IPS-11a (cell line): ENCODE measurements at regions not wholly inside any gene's neighbourhood (a gene's known extent, or its start where the extent isn't known, plus 50 kb on each side); places are given as distances from the start of the nearest gene placed in this dataset.
"Not testable (repeated sequence)": the region's sequence is repeated elsewhere in the genome, so short reads cannot be mapped to it uniquely, and the experiment has no call there.

Source experiments
- H3K4me3 ChIP-seq: one replicate; pipeline ENCODE4 v1.5.1; 2013; ENCODE audit warnings: low read depth, low read length, control low read depth

GRCh38 chr5:29150840-29151239 lies 2042.6 kb upstream of the CDH6 start:
- H3K4me3 ChIP-seq = no peak overlapping the region

- no peak overlapping the region for H3K4me3 ChIP-seq
Measured at GRCh38 chr5:29148581-29148980, 2044.9 kb upstream of the CDH6 start.

DNA sequence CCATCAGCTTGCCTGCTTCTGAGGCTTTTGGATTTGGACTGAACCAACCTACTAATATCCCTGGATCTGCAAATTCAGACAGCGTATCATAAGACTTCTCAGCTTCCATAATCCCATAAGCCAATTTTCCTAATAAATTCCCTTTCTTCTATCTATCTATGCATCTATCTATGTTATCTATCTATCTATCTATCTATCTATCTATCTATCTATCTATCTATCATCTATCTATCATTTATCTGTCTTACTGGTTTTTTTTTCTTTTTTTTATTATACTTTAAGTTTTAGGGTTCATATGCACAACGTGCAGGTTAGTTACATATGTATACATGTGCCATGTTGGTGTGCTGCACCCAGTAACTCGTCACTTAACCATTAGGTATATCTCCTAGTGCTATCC lies 2045.4 kb upstream of the CDH6 start:
- no peak overlapping the region for H3K4me3 ChIP-seq

DNA sequence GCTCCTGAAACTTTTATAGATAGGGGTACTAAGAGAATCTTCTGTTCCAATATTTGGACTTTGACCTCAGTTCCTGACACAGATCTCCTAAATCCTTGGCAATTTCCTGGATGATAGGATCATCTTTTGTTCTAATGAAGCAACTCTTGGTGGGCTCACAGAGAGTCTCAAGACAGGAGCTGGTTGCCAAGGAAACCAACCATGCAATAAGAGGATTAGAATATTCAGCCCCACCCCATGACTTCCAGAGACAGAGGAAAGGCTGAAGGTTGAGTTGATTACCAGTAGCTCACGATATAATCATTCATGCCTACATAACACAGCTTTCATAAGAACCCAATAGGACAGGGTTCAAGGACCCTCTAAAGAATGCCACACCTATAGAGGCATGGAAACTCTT lies 2050.2 kb upstream of the CDH6 start:
- no peak overlapping the region for H3K4me3 ChIP-seq

GRCh38 chr5:29134418-29134817 lies 2059.1 kb upstream of the CDH6 start:
- no peak overlapping the region for H3K4me3 ChIP-seq

DNA sequence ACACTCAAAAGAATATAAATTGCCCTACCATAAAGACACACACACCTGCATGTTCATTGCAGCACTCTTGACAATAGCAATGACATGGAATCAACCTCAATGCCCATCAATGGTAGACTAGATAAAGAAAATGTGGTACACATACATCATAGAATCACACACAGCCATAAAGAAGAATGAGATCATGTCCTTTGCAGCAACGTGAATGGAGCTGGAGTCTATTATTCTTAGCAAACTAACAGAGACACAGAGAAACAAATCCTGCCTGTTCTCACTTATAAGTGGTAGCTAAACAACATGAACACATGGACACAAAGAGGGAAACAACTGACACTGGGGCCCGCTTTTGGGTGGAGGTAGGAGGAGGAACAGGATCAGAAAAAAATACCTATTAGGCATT lies 2062.2 kb upstream of the CDH6 start:
- no peak overlapping the region for H3K4me3 ChIP-seq

- H3K4me3 ChIP-seq = no peak overlapping the region
Measured at GRCh38 chr5:29130786-29131185, 2062.7 kb upstream of the CDH6 start.

DNA sequence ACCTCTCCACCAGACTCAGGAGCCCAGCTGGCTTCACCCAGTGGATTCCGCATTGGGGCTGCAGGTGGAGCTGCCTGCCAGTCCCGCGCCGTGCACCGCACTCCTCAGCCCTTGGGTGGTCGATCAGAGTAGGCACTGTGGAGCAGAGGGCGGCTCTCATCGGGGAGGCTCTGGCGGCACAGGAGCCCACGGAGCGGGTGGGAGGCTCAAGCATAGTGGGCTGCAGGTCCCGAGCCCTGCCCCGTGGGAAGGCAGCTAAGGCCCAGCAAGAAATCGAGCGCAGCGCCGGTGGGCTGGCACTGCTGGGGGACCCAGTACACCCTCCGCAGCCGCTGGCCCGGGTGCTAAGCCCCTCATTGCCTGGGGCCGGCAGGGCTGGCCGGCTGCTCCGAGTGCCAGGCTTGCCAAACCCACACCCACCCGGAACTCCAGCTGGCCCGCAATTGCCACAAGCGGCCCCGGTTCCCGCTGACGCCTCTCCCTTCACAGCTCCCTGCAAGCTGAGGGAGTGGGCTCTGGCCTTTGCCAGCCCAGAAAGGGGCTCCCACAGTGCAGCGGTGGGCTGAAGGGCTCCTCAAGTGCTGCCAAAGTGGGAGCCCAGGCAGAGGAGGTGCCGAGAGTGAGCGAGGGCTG lies 2065.8 kb upstream of the CDH6 start:
- H3K4me3 ChIP-seq = not testable (repeated sequence)

DNA sequence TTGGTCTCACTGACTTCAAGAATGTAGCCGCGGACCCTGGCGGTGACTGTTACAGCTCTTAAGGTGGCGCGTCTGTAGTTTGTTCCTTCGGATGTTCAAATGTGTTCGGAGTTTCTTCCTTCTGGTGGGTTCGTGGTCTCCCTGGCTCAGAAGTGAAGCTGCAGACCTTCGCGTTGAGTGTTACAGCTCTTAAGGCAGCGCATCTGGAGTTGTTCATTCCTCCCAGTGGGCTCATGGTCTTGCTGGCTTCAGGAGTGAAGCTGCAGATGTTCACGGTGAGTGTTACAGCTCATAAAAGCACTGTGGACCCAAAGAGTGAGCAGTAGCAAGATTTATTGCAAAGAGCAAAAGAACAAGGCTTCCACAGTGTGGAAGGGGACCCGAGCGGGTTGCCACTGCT lies 2067.0 kb upstream of the CDH6 start:
- H3K4me3 ChIP-seq = not testable (repeated sequence)

- H3K4me3 ChIP-seq = no peak overlapping the region
Measured at GRCh38 chr5:29122306-29122705, 2071.2 kb upstream of the CDH6 start.

DNA sequence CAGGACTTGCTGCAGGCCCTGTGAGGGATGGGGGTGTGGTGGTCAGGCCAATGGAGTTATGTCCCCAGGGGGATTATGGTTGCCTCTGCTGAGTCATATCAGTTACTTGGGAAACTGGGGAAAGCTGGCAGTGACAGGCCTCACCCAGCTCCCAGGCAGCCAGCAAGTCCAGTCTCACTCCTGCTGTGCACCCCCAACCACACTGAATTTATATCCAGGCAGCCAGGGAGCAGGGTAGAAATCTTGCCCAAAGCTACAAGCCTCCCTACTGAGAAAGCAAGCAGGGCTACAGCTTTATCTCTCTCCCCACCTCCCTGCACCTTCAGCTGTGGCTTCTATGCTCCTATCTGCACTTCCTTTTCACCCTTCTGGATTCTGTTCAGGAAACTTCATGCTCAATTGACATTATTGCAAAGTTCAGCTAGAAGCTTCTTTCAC lies 2076.0 kb upstream of the CDH9 start:
- no peak overlapping the region for H3K4me3 ChIP-seq

DNA sequence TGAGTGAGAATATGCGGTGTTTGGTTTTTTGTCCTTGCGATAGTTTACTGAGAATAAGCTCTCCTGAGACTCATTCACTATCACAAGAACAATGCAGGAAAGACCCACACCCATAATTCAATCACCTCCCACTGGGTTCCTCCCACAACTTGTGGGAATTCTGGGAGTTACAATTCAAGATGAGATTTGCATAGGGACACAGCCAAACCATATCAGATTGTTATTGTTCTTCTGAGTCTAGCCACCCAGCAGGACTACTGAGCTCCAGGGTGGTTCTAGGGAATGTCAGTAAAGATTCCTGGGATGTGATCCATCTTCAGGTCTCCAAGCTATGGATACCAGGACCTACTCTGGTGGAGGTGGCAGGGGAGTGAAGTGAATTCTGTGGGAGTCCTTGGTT lies 2075.1 kb upstream of the CDH9 start:
- H3K4me3 ChIP-seq = no peak overlapping the region

GRCh38 chr5:29099585-29099984 lies 2061.2 kb upstream of the CDH9 start:
- H3K4me3 ChIP-seq = no peak overlapping the region

GRCh38 chr5:29089591-29090130 lies 2051.3 kb upstream of the CDH9 start:
- H3K4me3 ChIP-seq = no peak overlapping the region

DNA sequence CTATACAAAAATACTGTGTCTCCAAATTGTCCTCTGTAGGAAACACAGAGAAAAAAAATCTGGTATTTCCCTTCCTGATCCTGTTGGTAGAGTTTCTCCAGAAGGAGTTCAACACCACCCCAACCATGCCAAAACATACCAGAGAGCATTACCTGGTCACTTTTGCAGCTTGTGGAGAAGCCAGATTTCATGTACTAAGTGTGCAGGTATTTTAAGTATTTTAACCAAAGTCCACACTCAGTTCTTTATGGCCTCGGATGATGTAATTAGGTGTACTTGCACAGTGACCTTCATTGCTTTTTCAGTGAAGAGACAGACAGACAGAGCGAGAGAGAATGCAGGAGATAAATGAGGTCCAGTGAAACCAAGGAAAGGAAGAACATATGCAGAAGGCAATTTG lies 2046.8 kb upstream of the CDH9 start:
- no peak overlapping the region for H3K4me3 ChIP-seq

DNA sequence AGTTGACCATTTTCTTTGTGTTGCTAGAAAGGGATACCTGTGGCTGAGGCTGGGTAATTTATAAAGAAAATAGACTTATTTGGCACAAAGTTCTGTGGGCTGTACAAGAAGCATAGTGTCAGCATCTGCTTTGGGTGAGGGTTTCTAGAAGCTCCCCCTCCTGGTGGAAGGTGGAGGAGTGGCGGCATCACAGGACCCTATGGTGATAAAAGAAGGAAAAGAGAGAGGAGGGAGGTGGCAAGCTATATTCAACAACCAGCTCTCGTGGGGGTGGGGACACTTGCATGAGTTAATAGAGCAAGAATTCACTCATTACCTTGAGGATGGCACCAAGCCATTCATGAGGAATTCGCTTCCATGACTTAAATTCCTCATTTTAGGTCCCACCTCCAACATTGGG lies 2041.4 kb upstream of the CDH9 start:
- H3K4me3 ChIP-seq = no peak overlapping the region

GRCh38 chr5:29077451-29077850 lies 2039.1 kb upstream of the CDH9 start:
- H3K4me3 ChIP-seq = no peak overlapping the region

GRCh38 chr5:29069104-29069402 lies 2030.7 kb upstream of the CDH9 start:
- no peak overlapping the region for H3K4me3 ChIP-seq

- no peak overlapping the region for H3K4me3 ChIP-seq
Measured at GRCh38 chr5:29061381-29061780, 2023.0 kb upstream of the CDH9 start.

DNA sequence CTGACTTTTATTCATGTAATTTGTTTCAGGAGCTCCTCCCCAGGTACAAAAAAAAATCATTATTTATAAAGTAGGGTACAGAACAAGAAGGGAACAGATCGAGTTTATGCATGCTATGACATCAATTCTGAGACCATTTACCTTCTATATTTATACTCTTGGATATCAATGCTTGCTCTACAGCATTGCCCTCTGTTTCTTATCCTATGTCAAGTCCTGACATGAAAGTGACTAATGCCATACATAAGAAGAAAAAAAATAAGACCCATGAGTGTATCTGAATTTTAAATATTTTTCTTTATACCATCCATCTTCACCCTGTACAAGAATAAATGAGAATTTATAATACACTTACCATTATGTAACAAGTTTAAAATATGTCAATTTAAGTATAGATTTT lies 2016.3 kb upstream of the CDH9 start:
- H3K4me3 ChIP-seq = no peak overlapping the region

GRCh38 chr5:29054282-29054681 lies 2015.9 kb upstream of the CDH9 start:
- H3K4me3 ChIP-seq = no peak overlapping the region

- H3K4me3 ChIP-seq = no peak overlapping the region
Measured at GRCh38 chr5:29051509-29051908, 2013.1 kb upstream of the CDH9 start.

DNA sequence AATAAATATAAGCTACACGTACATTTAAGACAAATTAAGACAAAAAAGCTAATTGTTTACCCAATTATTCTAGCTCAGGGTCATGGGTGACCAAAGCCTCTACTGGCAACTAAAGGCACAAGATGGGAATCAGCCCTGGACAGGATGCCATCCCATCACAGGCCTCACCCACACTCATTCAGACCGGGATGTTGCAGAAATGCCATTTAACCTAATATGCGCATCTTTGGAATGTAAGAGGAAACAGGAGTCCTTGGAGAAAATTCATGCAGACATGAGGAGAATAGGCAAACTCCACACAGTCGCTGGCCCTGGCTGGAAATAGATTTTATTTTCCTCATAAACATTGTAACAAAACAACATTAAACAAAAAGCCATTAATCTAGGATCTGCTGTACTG lies 2003.8 kb upstream of the CDH9 start:
- no peak overlapping the region for H3K4me3 ChIP-seq
